ENCODE measurements at regions not wholly inside any gene's neighbourhood (a gene's known extent, or its start where the extent isn't known, plus 50 kb on each side); places are given as distances from the start of the nearest gene placed in this dataset.

GRCh38 chr6:26241033-26241895 is 123.7 kb upstream of the BTN3A2 start:
- intact Hi-C loops (cut with DNase I): no loop called here
- DNase-seq (ENCODE audit: missing footprints): peak; percentile 53
- ATAC-seq: no peak

GRCh38 chr6:26243132-26243531 is 121.9 kb upstream of the BTN3A2 start:
- no peak for DNase-seq (ENCODE audit: missing footprints)
- no peak for ATAC-seq
- intact Hi-C loops (cut with DNase I): no loop called here

- DNase-seq (ENCODE audit: missing footprints) (peak; percentile 30), ATAC-seq (no peak)
- intact Hi-C loops (cut with DNase I): no loop called here
These were observed 121.2 kb upstream of the BTN3A2 start for GRCh38 chr6:26243752-26244151.

GRCh38 chr6:26246058-26246457 is 118.9 kb upstream of the BTN3A2 start:
- ATAC-seq: no peak
- no peak for DNase-seq (ENCODE audit: missing footprints)
- intact Hi-C loops (cut with DNase I): no loop called here

- intact Hi-C loops (cut with DNase I): no loop called here
- ATAC-seq: no peak
- DNase-seq (ENCODE audit: missing footprints): no peak
These were observed 118.4 kb upstream of the BTN3A2 start for GRCh38 chr6:26246553-26246952.

- ATAC-seq: peak; percentile 20
- DNase-seq (ENCODE audit: missing footprints): no peak
- intact Hi-C loops (cut with DNase I): no loop called here
These were observed 115.4 kb upstream of the BTN3A2 start for GRCh38 chr6:26249707-26249956.

- ATAC-seq: peak; percentile 50
- intact Hi-C loops (cut with DNase I): no loop called here
- peak; percentile 79 for DNase-seq (ENCODE audit: missing footprints)
These were observed 114.9 kb upstream of the BTN3A2 start for GRCh38 chr6:26249957-26250697.

- ATAC-seq: no peak
- DNase-seq (ENCODE audit: missing footprints): no peak
- intact Hi-C loops (cut with DNase I): no loop called here
These were observed 114.3 kb upstream of the BTN3A2 start for GRCh38 chr6:26250698-26251044.

- intact Hi-C loops (cut with DNase I): no loop called here
- no peak for ATAC-seq
- peak; percentile 76 for DNase-seq (ENCODE audit: missing footprints)
These were observed 113.5 kb upstream of the BTN3A2 start for GRCh38 chr6:26251354-26252076.

GRCh38 chr6:26252077-26252472 is 112.9 kb upstream of the BTN3A2 start:
- intact Hi-C loops (cut with DNase I): no loop called here
- DNase-seq (ENCODE audit: missing footprints) (no peak), ATAC-seq (no peak)

GRCh38 chr6:26254724-26255123 is 110.3 kb upstream of the BTN3A2 start:
- intact Hi-C loops (cut with DNase I): no loop called here
- ATAC-seq: no peak
- DNase-seq (ENCODE audit: missing footprints): no peak

GRCh38 chr6:26257272-26257671 is 107.7 kb upstream of the BTN3A2 start:
- intact Hi-C loops (cut with DNase I): no loop called here
- no peak for ATAC-seq
- DNase-seq (ENCODE audit: missing footprints): no peak

- intact Hi-C loops (cut with DNase I): no loop called here
These were observed 106.6 kb upstream of the BTN3A2 start for GRCh38 chr6:26258212-26258977.

GRCh38 chr6:26260110-26260637 is 104.8 kb upstream of the BTN3A2 start:
- DNase-seq (ENCODE audit: missing footprints) (no peak), ATAC-seq (no peak)
- intact Hi-C loops (cut with DNase I): no loop called here

More at GRCh38 chr6:26258212-26258977, 106.6 kb upstream of the BTN3A2 start:
- ATAC-seq: no peak
- no peak for DNase-seq (ENCODE audit: missing footprints)

GRCh38 chr6:26260725-26261490 is 104.1 kb upstream of the BTN3A2 start:
- no peak for ATAC-seq
- DNase-seq (ENCODE audit: missing footprints): no peak
- intact Hi-C loops (cut with DNase I): no loop called here

GRCh38 chr6:26264547-26264946 is 100.5 kb upstream of the BTN3A2 start:
- ATAC-seq: no peak
- intact Hi-C loops (cut with DNase I): no loop called here
- DNase-seq (ENCODE audit: missing footprints): no peak

- ATAC-seq (no peak), DNase-seq (ENCODE audit: missing footprints) (no peak)
- intact Hi-C loops (cut with DNase I): no loop called here
These were observed 97.9 kb upstream of the BTN3A2 start for GRCh38 chr6:26267083-26267589.

All from Right ventricle myocardium inferior (tissue), 1 donor.